ENCODE measurements at regions not wholly inside any gene's neighbourhood (a gene's known extent, or its start where the extent isn't known, plus 50 kb on each side); places are given as distances from the start of the nearest gene placed in this dataset.

DNA sequence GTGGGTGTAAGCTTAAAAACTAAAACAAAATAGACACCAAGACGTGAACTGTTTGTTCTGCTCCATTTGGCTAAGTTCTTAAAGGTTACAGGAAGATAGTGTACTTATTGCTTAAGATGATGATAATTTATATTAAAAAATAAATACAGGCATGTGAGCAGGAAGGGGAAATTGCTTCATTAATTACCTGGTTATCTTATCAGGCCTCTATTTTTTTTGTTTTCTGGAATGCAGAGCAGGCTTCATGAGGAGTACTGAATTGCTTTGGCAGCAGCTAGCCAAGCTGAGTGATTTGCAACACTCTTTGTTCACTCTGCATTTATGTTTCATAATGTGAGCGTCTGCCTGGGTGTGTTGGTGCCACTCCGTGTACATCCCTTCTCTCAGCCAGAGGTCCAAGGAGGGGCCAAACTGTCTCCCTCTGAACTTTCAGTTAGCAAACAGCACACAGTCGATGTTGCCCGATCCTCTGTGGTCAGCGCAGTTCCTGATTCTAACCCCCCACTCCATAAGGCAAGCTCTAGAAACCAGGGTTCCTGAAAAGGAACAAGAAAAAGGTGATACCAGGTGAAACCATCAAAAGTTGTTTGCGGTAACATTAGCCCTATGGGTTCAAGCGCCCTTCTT is 348.2 kb downstream of the SPRY1 start:
- Histone ChIP-seq H3K9me3 (ENCODE audit: control insufficient read depth, low read depth, low read length) (no peaks in the 10 kb centered on the region), H3K9me1 (ENCODE audit: control insufficient read depth, extremely low read depth, insufficient read depth, low read length) (no peaks in the 10 kb centered on the region), H3K36me3 (ENCODE audit: control insufficient read depth in 2 of 2, extremely low read depth in 1 of 2, insufficient read depth in 2 of 2, low read length in 2 of 2) (no peaks in the 10 kb centered on the region), H3K27ac (ENCODE audit: control insufficient read depth, insufficient read depth, low read length) (no peak overlapping the region), H3K4me1 (ENCODE audit: control insufficient read depth, extremely low read depth, insufficient read depth, low read length) (no peaks in the 10 kb centered on the region), H3K27me3 (ENCODE audit: control insufficient read depth, extremely low read depth, insufficient read depth, low read length) (no peaks in the 10 kb centered on the region), H4K20me1 (ENCODE audit: control insufficient read depth, extremely low read depth, insufficient read depth, low read length) (no peaks in the 10 kb centered on the region), H3K4me3 (ENCODE audit: control insufficient read depth in 2 of 3, extremely low read depth in 1 of 3, insufficient read depth in 2 of 3, low read depth in 1 of 3, low read length in 3 of 3) (no peak overlapping the region), H2AFZ (ENCODE audit: control insufficient read depth, low read length) (peak overlapping the region; percentile 54), H3K79me2 (ENCODE audit: control insufficient read depth, insufficient read depth, low read length) (no peaks in the 10 kb centered on the region), H3K4me2 (ENCODE audit: control insufficient read depth, extremely low read depth, insufficient read depth, low read depth, low read length) (no peak overlapping the region), H3K9ac (ENCODE audit: control insufficient read depth, extremely low read depth, insufficient read depth, low read length) (no peak overlapping the region)
- FAIRE-seq (no peak), DNase-seq (ENCODE audit: low read depth, low spot score) (no peak)
- dilution Hi-C loops (cut with MboI; ENCODE audit: extremely low pct_ligation_motif_present, low sequenced_read_pairs) = no loop called here
- TF ChIP-seq, protein P1, sequence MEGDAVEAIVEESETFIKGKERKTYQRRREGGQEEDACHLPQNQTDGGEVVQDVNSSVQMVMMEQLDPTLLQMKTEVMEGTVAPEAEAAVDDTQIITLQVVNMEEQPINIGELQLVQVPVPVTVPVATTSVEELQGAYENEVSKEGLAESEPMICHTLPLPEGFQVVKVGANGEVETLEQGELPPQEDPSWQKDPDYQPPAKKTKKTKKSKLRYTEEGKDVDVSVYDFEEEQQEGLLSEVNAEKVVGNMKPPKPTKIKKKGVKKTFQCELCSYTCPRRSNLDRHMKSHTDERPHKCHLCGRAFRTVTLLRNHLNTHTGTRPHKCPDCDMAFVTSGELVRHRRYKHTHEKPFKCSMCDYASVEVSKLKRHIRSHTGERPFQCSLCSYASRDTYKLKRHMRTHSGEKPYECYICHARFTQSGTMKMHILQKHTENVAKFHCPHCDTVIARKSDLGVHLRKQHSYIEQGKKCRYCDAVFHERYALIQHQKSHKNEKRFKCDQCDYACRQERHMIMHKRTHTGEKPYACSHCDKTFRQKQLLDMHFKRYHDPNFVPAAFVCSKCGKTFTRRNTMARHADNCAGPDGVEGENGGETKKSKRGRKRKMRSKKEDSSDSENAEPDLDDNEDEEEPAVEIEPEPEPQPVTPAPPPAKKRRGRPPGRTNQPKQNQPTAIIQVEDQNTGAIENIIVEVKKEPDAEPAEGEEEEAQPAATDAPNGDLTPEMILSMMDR (optimal IDR thresholded peaks at IDR 0.05 in 1 of 3, IDR thresholded peaks at IDR 0.05 in 1 of 3, conservative IDR thresholded peaks at IDR 0.05 in 1 of 3; ENCODE audit: extremely low read depth in 1 of 3, insufficient read depth in 2 of 3, low read length in 3 of 3) = no peak
- no peak for TF ChIP-seq EZH2 (IDR thresholded peaks at IDR 0.05; ENCODE audit: low read length)

DNA sequence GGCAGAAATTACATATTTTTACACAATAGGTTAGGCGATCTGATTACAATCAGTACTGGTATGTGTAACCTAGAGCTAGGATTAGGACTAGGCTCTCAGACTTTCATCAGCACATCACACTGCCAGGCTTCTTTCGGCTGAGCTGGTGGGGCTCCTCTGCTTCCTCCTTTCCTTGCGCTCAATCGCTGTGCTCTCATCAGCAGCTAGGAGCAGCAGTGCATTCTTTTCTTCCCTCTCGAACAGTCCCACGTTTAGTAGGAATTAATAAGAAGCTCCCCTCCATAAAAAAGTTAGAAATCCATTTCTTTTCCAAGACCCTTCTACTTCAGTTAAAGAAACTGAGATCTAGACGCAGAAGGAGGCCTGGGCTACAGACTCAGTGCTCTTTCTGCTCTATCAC is 350.4 kb downstream of the SPRY1 start:
- no peak for TF ChIP-seq EZH2 (IDR thresholded peaks at IDR 0.05; ENCODE audit: low read length)
- TF ChIP-seq, protein P1 (optimal IDR thresholded peaks at IDR 0.05 in 1 of 3, IDR thresholded peaks at IDR 0.05 in 1 of 3, conservative IDR thresholded peaks at IDR 0.05 in 1 of 3; ENCODE audit: extremely low read depth in 1 of 3, insufficient read depth in 2 of 3, low read length in 3 of 3) = peak in 1 of 3 experiments; percentile 5
- DNase-seq (ENCODE audit: low read depth, low spot score) = no peak
- H3K36me3 ChIP-seq (ENCODE audit: control insufficient read depth in 2 of 2, extremely low read depth in 1 of 2, insufficient read depth in 2 of 2, low read length in 2 of 2) = no peaks in the 10 kb centered on the region
- H2AFZ ChIP-seq (ENCODE audit: control insufficient read depth, low read length) = no peak overlapping the region
- H3K4me1 ChIP-seq (ENCODE audit: control insufficient read depth, extremely low read depth, insufficient read depth, low read length) = no peaks in the 10 kb centered on the region
- no peaks in the 10 kb centered on the region for H3K79me2 ChIP-seq (ENCODE audit: control insufficient read depth, insufficient read depth, low read length)
- no peak overlapping the region for H3K9ac ChIP-seq (ENCODE audit: control insufficient read depth, extremely low read depth, insufficient read depth, low read length)
- FAIRE-seq = no peak
- no peaks in the 10 kb centered on the region for H3K9me1 ChIP-seq (ENCODE audit: control insufficient read depth, extremely low read depth, insufficient read depth, low read length)
- H3K27ac ChIP-seq (ENCODE audit: control insufficient read depth, insufficient read depth, low read length) = no peak overlapping the region
- dilution Hi-C loops (cut with MboI; ENCODE audit: extremely low pct_ligation_motif_present, low sequenced_read_pairs) = no loop called here
- no peak overlapping the region for H3K4me2 ChIP-seq (ENCODE audit: control insufficient read depth, extremely low read depth, insufficient read depth, low read depth, low read length)
- no peaks in the 10 kb centered on the region for H3K9me3 ChIP-seq (ENCODE audit: control insufficient read depth, low read depth, low read length)
- no peaks in the 10 kb centered on the region for H4K20me1 ChIP-seq (ENCODE audit: control insufficient read depth, extremely low read depth, insufficient read depth, low read length)
- H3K27me3 ChIP-seq (ENCODE audit: control insufficient read depth, extremely low read depth, insufficient read depth, low read length) = no peaks in the 10 kb centered on the region
- no peak overlapping the region for H3K4me3 ChIP-seq (ENCODE audit: control insufficient read depth in 2 of 3, extremely low read depth in 1 of 3, insufficient read depth in 2 of 3, low read depth in 1 of 3, low read length in 3 of 3)
